Keratinocyte (primary cell): ENCODE measurements at regions not wholly inside any gene's neighbourhood (a gene's known extent, or its start where the extent isn't known, plus 50 kb on each side); places are given as distances from the start of the nearest gene placed in this dataset.

Experiments used
- DNase-seq: peaks from one replicate; pipeline ENCODE4 v3.0.0-alpha.2; 2011; ENCODE audit warnings: low read depth, missing footprints, low spot score
- FAIRE-seq: peaks from 2 replicates; lab custom pipeline; 2011; peaks lifted over from hg19 to GRCh38; lab: Jason Lieb, UNC
- H2AFZ ChIP-seq: 2 replicates; pipeline ENCODE4 v1.6.0; 2012; ENCODE audit warnings: low read length, control low read depth, inconsistent platforms; ENCODE audit not compliant: control insufficient read depth
- H3K27ac ChIP-seq: 2 replicates; pipeline ENCODE4 v1.5.1; 2011; ENCODE audit warnings: low read length; ENCODE audit not compliant: control insufficient read depth, insufficient read depth
- H3K27me3 ChIP-seq: 3 replicates; pipeline ENCODE4 v1.6.0; 2011; ENCODE audit warnings: low read length; ENCODE audit not compliant: control insufficient read depth, insufficient read depth; ENCODE audit errors: extremely low read depth
- H3K36me3 ChIP-seq, 2 experiments: 2 replicates in 1 of 2; 3 replicates in 1 of 2; pipeline ENCODE4 v1.5.1; 2011; ENCODE audit warnings: low read length in 2 of 2, mild to moderate bottlenecking in 1 of 2; ENCODE audit not compliant: control insufficient read depth in 2 of 2, insufficient read depth in 2 of 2; ENCODE audit errors: extremely low read depth in 1 of 2
- H3K4me1 ChIP-seq: 3 replicates; pipeline ENCODE4 v1.5.1; 2011; ENCODE audit warnings: low read length; ENCODE audit not compliant: control insufficient read depth, insufficient read depth; ENCODE audit errors: extremely low read depth
- H3K4me2 ChIP-seq: 3 replicates; pipeline ENCODE4 v1.6.0; 2011; ENCODE audit warnings: low read depth, low read length; ENCODE audit not compliant: control insufficient read depth, insufficient read depth; ENCODE audit errors: extremely low read depth
- H3K4me3 ChIP-seq, 3 experiments: fragments of 200-600 bp in 1 of 3; sonication (generic) in 1 of 3; 2 replicates in 2 of 3; 3 replicates in 1 of 3; pipeline ENCODE4 v1.5.1; 2011 to 2016; ENCODE audit warnings: low read length in 3 of 3, mild to moderate bottlenecking in 3 of 3, control low read depth in 2 of 3, inconsistent platforms in 1 of 3, low read depth in 1 of 3, mixed read lengths in 1 of 3, mixed run types in 1 of 3, moderate library complexity in 1 of 3; ENCODE audit not compliant: control insufficient read depth in 2 of 3, insufficient read depth in 2 of 3; ENCODE audit errors: extremely low read depth in 1 of 3
- H3K79me2 ChIP-seq: 2 replicates; pipeline ENCODE4 v1.6.0; 2012; ENCODE audit warnings: low read length; ENCODE audit not compliant: control insufficient read depth, insufficient read depth
- H3K9ac ChIP-seq: 3 replicates; pipeline ENCODE4 v1.6.0; 2011; ENCODE audit warnings: low read length; ENCODE audit not compliant: control insufficient read depth, insufficient read depth; ENCODE audit errors: extremely low read depth
- H3K9me1 ChIP-seq: 3 replicates; pipeline ENCODE4 v1.6.0; 2011; ENCODE audit warnings: low read length; ENCODE audit not compliant: control insufficient read depth, insufficient read depth; ENCODE audit errors: extremely low read depth
- H3K9me3 ChIP-seq: 2 replicates; pipeline ENCODE4 v1.5.1; 2012; ENCODE audit warnings: low read depth, low read length; ENCODE audit not compliant: control insufficient read depth
- H4K20me1 ChIP-seq: 3 replicates; pipeline ENCODE4 v1.6.0; 2011; ENCODE audit warnings: low read length; ENCODE audit not compliant: control insufficient read depth, insufficient read depth; ENCODE audit errors: extremely low read depth
- EZH2 ChIP-seq: IDR thresholded peaks from one replicate; pipeline ENCODE4 v1.6.1; 2012; ENCODE audit warnings: inconsistent platforms, mild to moderate bottlenecking, low read length, moderate library complexity
- dilution Hi-C: fragments of 300-500 bp; cut with MboI; formaldehyde crosslinking; loops from one replicate; pipeline ENCODE4 v1.7.0; 2020; ENCODE audit warnings: low sequenced_read_pairs; ENCODE audit not compliant: extremely low pct_ligation_motif_present
- TF ChIP-seq, protein P1 (sequence below), 3 experiments: IDR thresholded peaks in 1 of 3; conservative IDR thresholded peaks in 1 of 3; optimal IDR thresholded peaks in 1 of 3; 2 replicates in 2 of 3; 3 replicates in 1 of 3; pipeline versions ENCODE3 to v1.5.1; 2011; ENCODE audit warnings: low read length in 3 of 3, mild to moderate bottlenecking in 3 of 3, moderate library complexity in 2 of 3, control low read depth in 1 of 3, inconsistent platforms in 1 of 3; ENCODE audit not compliant: insufficient read depth in 2 of 3; ENCODE audit errors: extremely low read depth in 1 of 3

DNA sequence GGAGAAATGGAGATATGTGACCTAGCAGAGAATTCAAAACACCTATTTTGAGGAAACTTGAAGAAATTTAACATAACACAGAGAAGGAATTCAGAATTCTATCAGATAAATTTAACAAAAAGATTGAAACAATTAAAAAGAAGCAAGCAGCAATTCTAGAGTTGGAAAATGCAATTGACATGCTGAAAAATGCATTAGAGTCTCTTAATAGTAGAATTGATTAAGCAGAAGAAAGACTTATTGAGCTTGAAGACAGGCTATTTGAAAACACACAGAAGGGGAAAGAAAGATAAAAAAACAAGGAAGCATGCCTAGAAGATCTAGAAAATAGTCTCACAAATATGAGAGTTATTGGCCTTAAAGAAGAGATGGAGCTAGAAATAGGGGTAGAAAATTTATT lies 87.8 kb upstream of the SLC1A1 start:
- no peaks in the 10 kb centered on the region for H3K9me1 ChIP-seq
- H3K36me3 ChIP-seq, result no peaks in the 10 kb centered on the region
- TF ChIP-seq, protein P1, sequence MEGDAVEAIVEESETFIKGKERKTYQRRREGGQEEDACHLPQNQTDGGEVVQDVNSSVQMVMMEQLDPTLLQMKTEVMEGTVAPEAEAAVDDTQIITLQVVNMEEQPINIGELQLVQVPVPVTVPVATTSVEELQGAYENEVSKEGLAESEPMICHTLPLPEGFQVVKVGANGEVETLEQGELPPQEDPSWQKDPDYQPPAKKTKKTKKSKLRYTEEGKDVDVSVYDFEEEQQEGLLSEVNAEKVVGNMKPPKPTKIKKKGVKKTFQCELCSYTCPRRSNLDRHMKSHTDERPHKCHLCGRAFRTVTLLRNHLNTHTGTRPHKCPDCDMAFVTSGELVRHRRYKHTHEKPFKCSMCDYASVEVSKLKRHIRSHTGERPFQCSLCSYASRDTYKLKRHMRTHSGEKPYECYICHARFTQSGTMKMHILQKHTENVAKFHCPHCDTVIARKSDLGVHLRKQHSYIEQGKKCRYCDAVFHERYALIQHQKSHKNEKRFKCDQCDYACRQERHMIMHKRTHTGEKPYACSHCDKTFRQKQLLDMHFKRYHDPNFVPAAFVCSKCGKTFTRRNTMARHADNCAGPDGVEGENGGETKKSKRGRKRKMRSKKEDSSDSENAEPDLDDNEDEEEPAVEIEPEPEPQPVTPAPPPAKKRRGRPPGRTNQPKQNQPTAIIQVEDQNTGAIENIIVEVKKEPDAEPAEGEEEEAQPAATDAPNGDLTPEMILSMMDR (optimal IDR thresholded peaks at IDR 0.05 in 1 of 3, IDR thresholded peaks at IDR 0.05 in 1 of 3, conservative IDR thresholded peaks at IDR 0.05 in 1 of 3; ENCODE audit: extremely low read depth in 1 of 3, insufficient read depth in 2 of 3, low read length in 3 of 3), result no peak
- TF ChIP-seq EZH2, result no peak
- H3K27me3 ChIP-seq, result no peaks in the 10 kb centered on the region
- H3K9ac ChIP-seq, result no peak overlapping the region
- no peaks in the 10 kb centered on the region for H3K79me2 ChIP-seq
- no peaks in the 10 kb centered on the region for H4K20me1 ChIP-seq
- H3K27ac ChIP-seq, result no peak overlapping the region
- DNase-seq, result no peak
- H2AFZ ChIP-seq, result no peak overlapping the region
- H3K9me3 ChIP-seq, result no peaks in the 10 kb centered on the region
- dilution Hi-C loops, result no loop called here
- H3K4me3 ChIP-seq, result no peak overlapping the region
- no peak for FAIRE-seq
- H3K4me1 ChIP-seq, result no peaks in the 10 kb centered on the region
- H3K4me2 ChIP-seq, result no peak overlapping the region

DNA sequence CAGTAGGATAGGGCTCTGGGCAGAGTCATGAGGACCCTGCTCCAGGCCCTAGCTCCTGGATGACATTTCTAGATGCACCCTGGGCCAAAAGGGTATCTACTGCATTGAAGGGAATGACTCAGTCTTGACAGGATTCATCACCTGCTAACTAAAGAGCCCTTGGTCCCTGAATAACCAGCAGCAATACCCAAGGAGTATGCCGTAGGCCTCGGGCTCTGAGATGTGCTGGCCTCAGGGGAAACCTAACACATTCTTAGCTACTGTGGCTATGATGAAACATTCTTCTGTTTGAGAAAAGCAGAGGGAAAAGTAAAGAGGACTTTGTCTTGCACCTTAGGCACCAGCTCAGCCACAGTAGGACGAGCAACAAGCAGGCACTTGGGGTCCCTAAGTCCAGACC lies 89.5 kb upstream of the SLC1A1 start:
- no peak overlapping the region for H3K27ac ChIP-seq
- TF ChIP-seq, protein P1 (optimal IDR thresholded peaks at IDR 0.05 in 1 of 3, IDR thresholded peaks at IDR 0.05 in 1 of 3, conservative IDR thresholded peaks at IDR 0.05 in 1 of 3; ENCODE audit: extremely low read depth in 1 of 3, insufficient read depth in 2 of 3, low read length in 3 of 3), result no peak
- no peak for TF ChIP-seq EZH2
- DNase-seq (no peak), FAIRE-seq (no peak)
- H3K36me3 ChIP-seq, result no peaks in the 10 kb centered on the region
- H3K4me1 ChIP-seq, result no peaks in the 10 kb centered on the region
- H2AFZ ChIP-seq, result no peak overlapping the region
- no peaks in the 10 kb centered on the region for H4K20me1 ChIP-seq
- no peak overlapping the region for H3K9ac ChIP-seq
- no peaks in the 10 kb centered on the region for H3K9me3 ChIP-seq
- no peak overlapping the region for H3K4me3 ChIP-seq
- no peaks in the 10 kb centered on the region for H3K27me3 ChIP-seq
- no peaks in the 10 kb centered on the region for H3K9me1 ChIP-seq
- dilution Hi-C loops, result no loop called here
- no peaks in the 10 kb centered on the region for H3K79me2 ChIP-seq
- no peak overlapping the region for H3K4me2 ChIP-seq
